ENCODE measurements at regions not wholly inside any gene's neighbourhood (a gene's known extent, or its start where the extent isn't known, plus 50 kb on each side); places are given as distances from the start of the nearest gene placed in this dataset.

DNA sequence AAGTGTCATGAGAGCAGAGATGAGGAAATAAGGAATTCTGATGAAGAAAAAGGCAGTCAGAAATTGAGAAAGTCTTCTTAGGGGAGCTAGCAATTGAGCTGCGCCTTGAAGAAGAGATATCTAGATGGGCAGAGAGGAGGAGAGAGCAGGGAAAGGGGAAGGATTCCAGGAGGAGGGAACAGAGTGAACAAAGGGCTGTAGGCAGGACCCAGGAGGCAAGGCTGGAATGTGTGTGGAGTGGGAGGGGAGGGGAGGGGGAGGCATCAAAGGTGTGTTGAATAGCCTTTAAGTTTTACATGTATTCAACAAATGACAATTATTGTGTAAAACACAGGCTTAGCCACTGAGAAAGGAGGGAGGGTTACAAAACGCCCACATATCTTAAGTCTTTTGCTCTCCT lies 164.5 kb downstream of the TDRD15 start:
- TF ChIP-seq POLR2A (IDR thresholded peaks at IDR 0.05; ENCODE audit: low read depth, low read length) = no peak
- TF ChIP-seq, protein P1, sequence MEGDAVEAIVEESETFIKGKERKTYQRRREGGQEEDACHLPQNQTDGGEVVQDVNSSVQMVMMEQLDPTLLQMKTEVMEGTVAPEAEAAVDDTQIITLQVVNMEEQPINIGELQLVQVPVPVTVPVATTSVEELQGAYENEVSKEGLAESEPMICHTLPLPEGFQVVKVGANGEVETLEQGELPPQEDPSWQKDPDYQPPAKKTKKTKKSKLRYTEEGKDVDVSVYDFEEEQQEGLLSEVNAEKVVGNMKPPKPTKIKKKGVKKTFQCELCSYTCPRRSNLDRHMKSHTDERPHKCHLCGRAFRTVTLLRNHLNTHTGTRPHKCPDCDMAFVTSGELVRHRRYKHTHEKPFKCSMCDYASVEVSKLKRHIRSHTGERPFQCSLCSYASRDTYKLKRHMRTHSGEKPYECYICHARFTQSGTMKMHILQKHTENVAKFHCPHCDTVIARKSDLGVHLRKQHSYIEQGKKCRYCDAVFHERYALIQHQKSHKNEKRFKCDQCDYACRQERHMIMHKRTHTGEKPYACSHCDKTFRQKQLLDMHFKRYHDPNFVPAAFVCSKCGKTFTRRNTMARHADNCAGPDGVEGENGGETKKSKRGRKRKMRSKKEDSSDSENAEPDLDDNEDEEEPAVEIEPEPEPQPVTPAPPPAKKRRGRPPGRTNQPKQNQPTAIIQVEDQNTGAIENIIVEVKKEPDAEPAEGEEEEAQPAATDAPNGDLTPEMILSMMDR (conservative IDR thresholded peaks at IDR 0.05; ENCODE audit: low read depth, low read length) = no peak
- TF ChIP-seq SMC3 (IDR thresholded peaks at IDR 0.05; ENCODE audit: low read depth, low read length) = no peak
- TF ChIP-seq RAD21 (IDR thresholded peaks at IDR 0.05; ENCODE audit: low read length) = no peak
- TF ChIP-seq USF2 (IDR thresholded peaks at IDR 0.05; ENCODE audit: low read depth, low read length) = no peak
- no peak for TF ChIP-seq RFX5 (IDR thresholded peaks at IDR 0.05; ENCODE audit: low read depth, low read length)
- no peak for TF ChIP-seq MAFK (IDR thresholded peaks at IDR 0.05; ENCODE audit: low read depth, low read length)
- no peak for TF ChIP-seq MXI1 (IDR thresholded peaks at IDR 0.05; ENCODE audit: borderline replicate concordance, low read depth, low read length)
- no peak for TF ChIP-seq RCOR1 (IDR thresholded peaks at IDR 0.05; ENCODE audit: insufficient replicate concordance, low read length)

Data from IMR-90 (cell line).